MV-4-11 (cell line): ENCODE measurements at regions not wholly inside any gene's neighbourhood (a gene's known extent, or its start where the extent isn't known, plus 50 kb on each side); places are given as distances from the start of the nearest gene placed in this dataset.
"Not testable (repeated sequence)": the region's sequence is repeated elsewhere in the genome, so short reads cannot be mapped to it uniquely, and the experiment has no call there.

ENCODE experiments used
- DNase-seq: peaks from one replicate; lab custom pipeline; 2025; lab: John Stamatoyannopoulos, UW

GRCh38 chr1:4120557-4121292 lies 220.7 kb upstream of the C1orf174 start:
- DNase-seq, result no peak

- no peak for DNase-seq
These were observed 221.2 kb upstream of the C1orf174 start for GRCh38 chr1:4121293-4121684.

GRCh38 chr1:4121834-4122512 lies 221.9 kb upstream of the C1orf174 start:
- DNase-seq, result no peak

GRCh38 chr1:4122513-4123160 lies 222.6 kb upstream of the C1orf174 start:
- no peak for DNase-seq

GRCh38 chr1:4124631-4125145 lies 224.6 kb upstream of the C1orf174 start:
- DNase-seq, result no peak

- DNase-seq, result no peak
These were observed 226.2 kb upstream of the C1orf174 start for GRCh38 chr1:4126251-4126650.

GRCh38 chr1:4126731-4127591 lies 226.9 kb upstream of the C1orf174 start:
- no peak for DNase-seq

GRCh38 chr1:4127592-4128140 lies 227.6 kb upstream of the C1orf174 start:
- no peak for DNase-seq

GRCh38 chr1:4128616-4129015 lies 228.5 kb upstream of the C1orf174 start:
- no peak for DNase-seq

- DNase-seq, result no peak
These were observed 229.6 kb upstream of the C1orf174 start for GRCh38 chr1:4129693-4130092.

GRCh38 chr1:4130096-4130495 lies 230.0 kb upstream of the C1orf174 start:
- no peak for DNase-seq

- DNase-seq, result no peak
These were observed 231.7 kb upstream of the C1orf174 start for GRCh38 chr1:4131734-4132133.

GRCh38 chr1:4132352-4133296 lies 232.6 kb upstream of the C1orf174 start:
- no peak for DNase-seq

GRCh38 chr1:4133297-4133938 lies 233.3 kb upstream of the C1orf174 start:
- DNase-seq, result no peak

GRCh38 chr1:4133939-4134321 lies 233.9 kb upstream of the C1orf174 start:
- DNase-seq, result no peak

- not testable (repeated sequence) for DNase-seq
These were observed 235.8 kb upstream of the C1orf174 start for GRCh38 chr1:4135853-4136252.

GRCh38 chr1:4137621-4138415 lies 237.7 kb upstream of the C1orf174 start:
- no peak for DNase-seq

- no peak for DNase-seq
These were observed 239.6 kb upstream of the C1orf174 start for GRCh38 chr1:4139646-4140045.

GRCh38 chr1:4140241-4140640 lies 240.2 kb upstream of the C1orf174 start:
- DNase-seq, result no peak
